MM.1S (cell line): ENCODE measurements at regions not wholly inside any gene's neighbourhood (a gene's known extent, or its start where the extent isn't known, plus 50 kb on each side); places are given as distances from the start of the nearest gene placed in this dataset.
"Not testable (repeated sequence)": the region's sequence is repeated elsewhere in the genome, so short reads cannot be mapped to it uniquely, and the experiment has no call there.

ENCODE experiments used
- DNase-seq: peaks from one replicate; pipeline ENCODE4 v3.0.0-alpha.2; 2015
- H2AFZ ChIP-seq: fragments of 300-600 bp; sonication (generic); 2 replicates; pipeline ENCODE4 v1.6.0; 2016; ENCODE audit warnings: antibody characterized with exemption, low read length
- H3F3A ChIP-seq: fragments of 300-600 bp; sonication (generic); 2 replicates; pipeline ENCODE4 v1.6.1; 2016; ENCODE audit warnings: mild to moderate bottlenecking, antibody characterized with exemption, low read length, moderate library complexity, mixed read lengths; ENCODE audit not compliant: insufficient read depth
- H3K27ac ChIP-seq: fragments of 300-600 bp; sonication (generic); 2 replicates; pipeline ENCODE4 v1.5.1; 2016; ENCODE audit warnings: mild to moderate bottlenecking, low read length
- H3K27me3 ChIP-seq: fragments of 300-600 bp; sonication (generic); replicated peaks from 2 replicates; pipeline ENCODE4 v1.6.0; 2016; ENCODE audit warnings: low read length; ENCODE audit not compliant: insufficient read depth
- H3K36me3 ChIP-seq: fragments of 300-600 bp; sonication (generic); replicated peaks from 2 replicates; pipeline ENCODE4 v1.6.1; 2016; ENCODE audit warnings: mild to moderate bottlenecking, low read length, mixed read lengths; ENCODE audit not compliant: insufficient read depth
- H3K4me1 ChIP-seq: fragments of 300-600 bp; sonication (generic); 2 replicates; pipeline ENCODE4 v1.6.1; 2016; ENCODE audit warnings: low read length, mixed read lengths
- H3K4me2 ChIP-seq: fragments of 300-600 bp; sonication (generic); 2 replicates; pipeline ENCODE4 v1.6.0; 2016; ENCODE audit warnings: low read depth, low read length
- H3K4me3 ChIP-seq: fragments of 300-600 bp; sonication (generic); 2 replicates; pipeline ENCODE4 v1.5.1; 2016; ENCODE audit warnings: low read length, mixed read lengths
- H3K79me2 ChIP-seq: fragments of 300-600 bp; sonication (generic); 2 replicates; pipeline ENCODE4 v1.6.1; 2016; ENCODE audit warnings: mixed run types, low read length, mixed read lengths
- H3K9ac ChIP-seq: fragments of 300-600 bp; sonication (generic); 2 replicates; pipeline ENCODE4 v1.6.1; 2016; ENCODE audit warnings: low read length, mixed read lengths
- H3K9me2 ChIP-seq: fragments of 300-600 bp; sonication (generic); replicated peaks from 2 replicates; pipeline ENCODE4 v1.6.1; 2016; ENCODE audit warnings: mild to moderate bottlenecking, low read length, mixed read lengths; ENCODE audit not compliant: insufficient read depth
- H3K9me3 ChIP-seq: fragments of 300-600 bp; sonication (generic); replicated peaks from 2 replicates; pipeline ENCODE4 v1.6.1; 2016; ENCODE audit warnings: mild to moderate bottlenecking, low read length, mixed read lengths; ENCODE audit not compliant: insufficient read depth
- H4K20me1 ChIP-seq: fragments of 300-600 bp; sonication (generic); 2 replicates; pipeline ENCODE4 v1.6.1; 2016; ENCODE audit warnings: mild to moderate bottlenecking, low read length, moderate library complexity, mixed read lengths; ENCODE audit not compliant: insufficient read depth
- EZH2 ChIP-seq: fragments of 300-600 bp; sonication (generic); optimal IDR thresholded peaks from 2 replicates; pipeline ENCODE3; 2017; ENCODE audit warnings: low read depth, mild to moderate bottlenecking, antibody characterized with exemption, low read length, mixed read lengths
- EZH2phosphoT487 ChIP-seq: fragments of 300-600 bp; sonication (generic); IDR thresholded peaks from 2 replicates; pipeline ENCODE4 v1.6.1; 2018; ENCODE audit warnings: antibody characterized with exemption, low read length
- TF ChIP-seq, protein P1 (sequence below): fragments of 300-600 bp; sonication (generic); IDR thresholded peaks from 2 replicates; pipeline ENCODE4 v1.5.1; 2016; ENCODE audit warnings: antibody characterized with exemption, low read length, mixed read lengths

- no peak overlapping the region for H3K27ac ChIP-seq
- H3K27me3 ChIP-seq = no peaks in the 10 kb centered on the region
- no peaks in the 10 kb centered on the region for H3F3A ChIP-seq
- no peak for DNase-seq
- H2AFZ ChIP-seq = no peak overlapping the region
- no peaks in the 10 kb centered on the region for H4K20me1 ChIP-seq
- no peaks in the 10 kb centered on the region for H3K79me2 ChIP-seq
- H3K36me3 ChIP-seq = no peaks in the 10 kb centered on the region
- H3K9ac ChIP-seq = no peak overlapping the region
- H3K9me3 ChIP-seq = no peaks in the 10 kb centered on the region
- TF ChIP-seq, protein P1, sequence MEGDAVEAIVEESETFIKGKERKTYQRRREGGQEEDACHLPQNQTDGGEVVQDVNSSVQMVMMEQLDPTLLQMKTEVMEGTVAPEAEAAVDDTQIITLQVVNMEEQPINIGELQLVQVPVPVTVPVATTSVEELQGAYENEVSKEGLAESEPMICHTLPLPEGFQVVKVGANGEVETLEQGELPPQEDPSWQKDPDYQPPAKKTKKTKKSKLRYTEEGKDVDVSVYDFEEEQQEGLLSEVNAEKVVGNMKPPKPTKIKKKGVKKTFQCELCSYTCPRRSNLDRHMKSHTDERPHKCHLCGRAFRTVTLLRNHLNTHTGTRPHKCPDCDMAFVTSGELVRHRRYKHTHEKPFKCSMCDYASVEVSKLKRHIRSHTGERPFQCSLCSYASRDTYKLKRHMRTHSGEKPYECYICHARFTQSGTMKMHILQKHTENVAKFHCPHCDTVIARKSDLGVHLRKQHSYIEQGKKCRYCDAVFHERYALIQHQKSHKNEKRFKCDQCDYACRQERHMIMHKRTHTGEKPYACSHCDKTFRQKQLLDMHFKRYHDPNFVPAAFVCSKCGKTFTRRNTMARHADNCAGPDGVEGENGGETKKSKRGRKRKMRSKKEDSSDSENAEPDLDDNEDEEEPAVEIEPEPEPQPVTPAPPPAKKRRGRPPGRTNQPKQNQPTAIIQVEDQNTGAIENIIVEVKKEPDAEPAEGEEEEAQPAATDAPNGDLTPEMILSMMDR = no peak
- TF ChIP-seq EZH2phosphoT487 (no peak), EZH2 (no peak)
- H3K9me2 ChIP-seq = no peaks in the 10 kb centered on the region
- no peak overlapping the region for H3K4me2 ChIP-seq
- H3K4me1 ChIP-seq = no peaks in the 10 kb centered on the region
- H3K4me3 ChIP-seq = no peak overlapping the region
Measured at GRCh38 chr16:26987597-26988010, 79.1 kb upstream of the C16orf82 start.

- no peak overlapping the region for H3K4me3 ChIP-seq
- H3F3A ChIP-seq = no peaks in the 10 kb centered on the region
- H3K4me1 ChIP-seq = no peaks in the 10 kb centered on the region
- no peak overlapping the region for H3K9ac ChIP-seq
- H3K9me2 ChIP-seq = no peaks in the 10 kb centered on the region
- H3K4me2 ChIP-seq = no peak overlapping the region
- no peaks in the 10 kb centered on the region for H3K36me3 ChIP-seq
- no peaks in the 10 kb centered on the region for H3K79me2 ChIP-seq
- no peaks in the 10 kb centered on the region for H3K9me3 ChIP-seq
- no peak for TF ChIP-seq EZH2phosphoT487
- no peak for TF ChIP-seq EZH2
- TF ChIP-seq, protein P1 = no peak
- no peak overlapping the region for H3K27ac ChIP-seq
- no peaks in the 10 kb centered on the region for H3K27me3 ChIP-seq
- no peak for DNase-seq
- H4K20me1 ChIP-seq = no peaks in the 10 kb centered on the region
- H2AFZ ChIP-seq = no peak overlapping the region
Measured at GRCh38 chr16:26988186-26988585, 78.5 kb upstream of the C16orf82 start.

DNA sequence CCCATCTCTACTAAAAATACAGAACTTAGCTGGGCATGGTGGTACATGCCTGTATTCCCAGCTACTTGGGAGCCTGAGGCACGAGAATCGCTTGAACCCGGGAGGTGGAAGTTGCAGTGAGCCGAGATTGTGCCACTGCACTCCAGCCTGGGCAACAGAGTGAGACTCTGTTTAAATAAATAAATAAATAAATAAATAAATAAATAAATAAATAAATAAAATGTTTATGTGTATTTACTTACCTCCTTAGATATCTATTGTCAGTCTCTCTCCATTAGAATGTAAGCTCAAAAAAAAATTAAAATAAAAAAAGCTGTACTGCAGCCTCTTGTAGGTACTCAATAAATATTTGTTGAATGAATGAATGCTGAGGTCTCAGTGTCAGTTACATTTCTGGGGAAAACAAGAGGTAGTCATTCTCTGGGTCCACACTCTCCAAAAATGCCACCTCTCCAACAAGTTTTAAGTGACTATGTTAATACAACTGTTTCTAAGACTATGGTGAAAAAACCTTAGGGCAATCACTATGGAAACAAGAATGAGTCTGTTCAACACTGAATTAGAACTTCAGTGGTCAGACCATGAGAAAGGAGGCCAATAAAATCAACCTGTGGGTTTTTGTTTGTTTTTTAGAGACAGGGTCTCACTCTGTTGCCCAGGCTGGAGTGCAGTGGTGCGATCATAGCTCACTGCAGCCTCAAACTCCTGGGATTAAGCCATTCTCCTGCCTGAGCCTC lies 76.2 kb upstream of the C16orf82 start:
- not testable (repeated sequence) for H3K4me2 ChIP-seq, H3K36me3 ChIP-seq, H2AFZ ChIP-seq, H3K9ac ChIP-seq, H3K79me2 ChIP-seq, H4K20me1 ChIP-seq, H3K9me2 ChIP-seq, H3F3A ChIP-seq, DNase-seq, H3K9me3 ChIP-seq, H3K27ac ChIP-seq, H3K4me3 ChIP-seq, H3K4me1 ChIP-seq, H3K27me3 ChIP-seq

GRCh38 chr16:26992666-26993349 lies 73.9 kb upstream of the C16orf82 start:
- Histone ChIP-seq H3K4me3 (no peak overlapping the region), H3K9ac (no peak overlapping the region), H3K9me3 (no peaks in the 10 kb centered on the region), H3K9me2 (no peaks in the 10 kb centered on the region), H4K20me1 (no peaks in the 10 kb centered on the region), H3K27me3 (no peaks in the 10 kb centered on the region), H3K4me1 (no peaks in the 10 kb centered on the region), H2AFZ (no peak overlapping the region), H3K27ac (no peak overlapping the region), H3F3A (no peaks in the 10 kb centered on the region), H3K4me2 (no peak overlapping the region), H3K36me3 (no peaks in the 10 kb centered on the region), H3K79me2 (no peaks in the 10 kb centered on the region)
- no peak for DNase-seq
- no peak for TF ChIP-seq EZH2
